ENCODE measurements at regions not wholly inside any gene's neighbourhood (a gene's known extent, or its start where the extent isn't known, plus 50 kb on each side); places are given as distances from the start of the nearest gene placed in this dataset.

- Histone ChIP-seq H3K4me3 (ENCODE audit: low read depth, low read length) (no peak overlapping the region), H3K9me3 (no peaks in the 10 kb centered on the region), H3K27me3 (replicated peaks; ENCODE audit: control insufficient read depth, insufficient read depth, low read length) (no peaks in the 10 kb centered on the region), H3K4me1 (no peaks in the 10 kb centered on the region), H3K36me3 (ENCODE audit: control insufficient read depth, insufficient read depth, low read length) (no peaks in the 10 kb centered on the region)
- ChIA-PET CTCF (no interaction called here), POLR2A (no interaction called here)
- Mint-ChIP-seq H3K27ac (ENCODE audit: unreplicated experiment) (no peak overlapping the region), H3K4me1 (ENCODE audit: low read depth, unreplicated experiment) (no peaks in the 10 kb centered on the region), H3K27me3 (ENCODE audit: insufficient read depth, unreplicated experiment) (no peaks in the 10 kb centered on the region), H3K9me3 (ENCODE audit: unreplicated experiment) (no peaks in the 10 kb centered on the region), H3K36me3 (ENCODE audit: insufficient read depth, unreplicated experiment) (no peaks in the 10 kb centered on the region), H3K4me3 (ENCODE audit: unreplicated experiment) (no peak overlapping the region)
- BruUV-seq (replicated peaks), result no TSS peak
- intact Hi-C loops (cut with micrococcal nuclease; ENCODE audit: unreplicated experiment), result no loop called here
- DNase-seq, result no peak
- TF ChIP-seq CTCF (IDR thresholded peaks at IDR 0.05; ENCODE audit: insufficient read depth in 1 of 2, low read depth in 1 of 2, low read length in 1 of 2, severe bottlenecking in 1 of 2, unreplicated experiment in 1 of 2), result no peak
These were observed 83.3 kb upstream of the TANK start for GRCh38 chr2:161076936-161077335.

DNA sequence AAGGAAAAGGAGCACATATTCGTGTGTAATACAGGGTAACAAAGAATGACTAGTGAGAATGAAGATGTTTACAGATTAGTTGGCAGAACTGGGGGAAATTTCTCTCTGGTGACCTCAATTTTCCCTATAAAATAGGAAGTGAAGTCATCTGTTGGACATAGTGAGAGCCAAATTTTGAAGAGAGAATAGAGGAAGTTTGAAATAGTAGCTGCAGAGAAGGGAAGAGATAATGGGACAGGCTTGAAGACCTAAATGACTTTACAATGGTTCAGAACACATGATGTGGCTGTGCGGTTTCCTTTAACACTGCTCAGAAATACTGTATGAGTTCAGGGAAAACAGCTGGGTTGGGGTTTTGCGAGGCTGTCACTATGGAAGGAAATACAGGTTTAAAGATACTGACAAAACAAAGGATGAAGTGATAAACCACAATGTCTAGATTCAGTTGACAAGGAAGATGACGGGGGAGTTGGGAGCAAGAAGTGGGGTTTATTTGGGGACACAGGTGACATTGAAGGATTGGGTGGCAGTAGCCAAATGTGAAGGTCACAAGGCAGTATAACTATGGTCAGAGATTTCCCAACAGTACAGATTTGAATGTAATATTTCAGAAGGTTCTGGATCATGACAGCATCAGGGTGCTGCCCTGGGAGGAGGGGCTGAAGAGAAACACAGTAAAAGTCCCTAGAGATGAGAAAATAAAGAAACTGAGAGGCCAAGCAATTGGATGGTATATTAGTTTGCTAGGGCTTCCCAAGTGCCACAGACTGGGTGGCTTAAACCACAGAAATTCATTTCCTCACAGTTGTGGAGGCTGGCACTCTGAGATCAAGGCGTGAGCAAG is 82.6 kb upstream of the TANK start:
- Histone ChIP-seq H3K9me3 (no peaks in the 10 kb centered on the region), H3K27me3 (replicated peaks; ENCODE audit: control insufficient read depth, insufficient read depth, low read length) (no peaks in the 10 kb centered on the region), H3K36me3 (ENCODE audit: control insufficient read depth, insufficient read depth, low read length) (no peaks in the 10 kb centered on the region), H3K4me3 (ENCODE audit: low read depth, low read length) (no peak overlapping the region), H3K4me1 (no peaks in the 10 kb centered on the region)
- Mint-ChIP-seq H3K36me3 (ENCODE audit: insufficient read depth, unreplicated experiment) (no peaks in the 10 kb centered on the region), H3K27me3 (ENCODE audit: insufficient read depth, unreplicated experiment) (no peaks in the 10 kb centered on the region), H3K9me3 (ENCODE audit: unreplicated experiment) (no peaks in the 10 kb centered on the region), H3K4me1 (ENCODE audit: low read depth, unreplicated experiment) (no peaks in the 10 kb centered on the region), H3K27ac (ENCODE audit: unreplicated experiment) (no peak overlapping the region), H3K4me3 (ENCODE audit: unreplicated experiment) (no peak overlapping the region)
- no peak for TF ChIP-seq CTCF (IDR thresholded peaks at IDR 0.05; ENCODE audit: insufficient read depth in 1 of 2, low read depth in 1 of 2, low read length in 1 of 2, severe bottlenecking in 1 of 2, unreplicated experiment in 1 of 2)
- no peak for DNase-seq
- POLR2A ChIA-PET, result no interaction called here
- intact Hi-C loops (cut with micrococcal nuclease; ENCODE audit: unreplicated experiment), result no loop called here
- CTCF ChIA-PET, result no interaction called here
- no TSS peak for BruUV-seq (replicated peaks)

GRCh38 chr2:161078211-161078539 is 82.1 kb upstream of the TANK start:
- no peaks in the 10 kb centered on the region for H3K9me3 ChIP-seq
- POLR2A ChIA-PET, result no interaction called here
- no peak for DNase-seq
- CTCF ChIA-PET, result no interaction called here
- TF ChIP-seq CTCF (IDR thresholded peaks at IDR 0.05; ENCODE audit: insufficient read depth in 1 of 2, low read depth in 1 of 2, low read length in 1 of 2, severe bottlenecking in 1 of 2, unreplicated experiment in 1 of 2), result no peak
- H3K4me1 ChIP-seq, result no peaks in the 10 kb centered on the region
- no peaks in the 10 kb centered on the region for H3K9me3 Mint-ChIP-seq (ENCODE audit: unreplicated experiment)
- no peak overlapping the region for H3K4me3 ChIP-seq (ENCODE audit: low read depth, low read length)
- no peaks in the 10 kb centered on the region for H3K27me3 Mint-ChIP-seq (ENCODE audit: insufficient read depth, unreplicated experiment)
- no peaks in the 10 kb centered on the region for H3K36me3 Mint-ChIP-seq (ENCODE audit: insufficient read depth, unreplicated experiment)
- H3K4me3 Mint-ChIP-seq (ENCODE audit: unreplicated experiment), result no peak overlapping the region
- intact Hi-C loops (cut with micrococcal nuclease; ENCODE audit: unreplicated experiment), result no loop called here
- H3K27me3 ChIP-seq (replicated peaks; ENCODE audit: control insufficient read depth, insufficient read depth, low read length), result no peaks in the 10 kb centered on the region
- H3K4me1 Mint-ChIP-seq (ENCODE audit: low read depth, unreplicated experiment), result no peaks in the 10 kb centered on the region
- no TSS peak for BruUV-seq (replicated peaks)
- no peaks in the 10 kb centered on the region for H3K36me3 ChIP-seq (ENCODE audit: control insufficient read depth, insufficient read depth, low read length)
- no peak overlapping the region for H3K27ac Mint-ChIP-seq (ENCODE audit: unreplicated experiment)
